ENCODE measurements at regions not wholly inside any gene's neighbourhood (a gene's known extent, or its start where the extent isn't known, plus 50 kb on each side); places are given as distances from the start of the nearest gene placed in this dataset.

GRCh38 chr10:16348891-16349290 lies 87.9 kb upstream of the PTER start:
- no peaks in the 10 kb centered on the region for H3K27me3 ChIP-seq (ENCODE audit: control insufficient read depth, insufficient read depth, low read length)
- H3K79me1 ChIP-seq (ENCODE audit: low read depth in 1 of 2, low read length in 2 of 2): no peaks in the 10 kb centered on the region
- H3K4me2 ChIP-seq (ENCODE audit: low read depth, low read length): no peak overlapping the region
- in situ Hi-C loops (cut with MboI; ENCODE audit: low sequenced_read_pairs): no loop called here
- no peaks in the 10 kb centered on the region for H3K4me1 ChIP-seq (ENCODE audit: control insufficient read depth, insufficient read depth, low read length)
- intact Hi-C loops (cut with micrococcal nuclease): no loop called here
- ATAC-seq (ENCODE audit: low read depth): no peak
- H3K18ac ChIP-seq (ENCODE audit: low read depth, low read length): no peak overlapping the region
- H4K91ac ChIP-seq (ENCODE audit: insufficient read depth, low read depth, low read length): no peak overlapping the region
- no peak overlapping the region for H4K8ac ChIP-seq (ENCODE audit: low read depth in 2 of 2, low read length in 2 of 2)
- no TSS peak for BruUV-seq (replicated peaks)
- TF ChIP-seq NFE2L2 (IDR thresholded peaks at IDR 0.05; ENCODE audit: low read depth, low read length) (no peak), POLR2A (IDR thresholded peaks at IDR 0.05; ENCODE audit: low read depth, low read length) (no peak), RAD21 (IDR thresholded peaks at IDR 0.05; ENCODE audit: low read length) (no peak), CEBPB (IDR thresholded peaks at IDR 0.05; ENCODE audit: low read depth, low read length) (no peak), BHLHE40 (IDR thresholded peaks at IDR 0.05; ENCODE audit: low read depth, low read length) (no peak), USF2 (IDR thresholded peaks at IDR 0.05; ENCODE audit: low read depth, low read length) (no peak), CTCF (conservative IDR thresholded peaks at IDR 0.05; ENCODE audit: low read depth, low read length) (no peak), MXI1 (IDR thresholded peaks at IDR 0.05; ENCODE audit: borderline replicate concordance, low read depth, low read length) (no peak), ELK1 (IDR thresholded peaks at IDR 0.05; ENCODE audit: borderline replicate concordance, low read depth, low read length) (no peak), MAZ (IDR thresholded peaks at IDR 0.05; ENCODE audit: borderline replicate concordance, low read depth, low read length) (no peak)
- H2AFZ ChIP-seq (replicated peaks; ENCODE audit: low read length, poor library complexity): no peak overlapping the region
- dilution Hi-C loops (cut with HindIII; ENCODE audit: low sequenced_read_pairs, unreplicated experiment): no loop called here
- peaks cover 13% of the 10 kb centered on the region for H3K9me3 ChIP-seq (ENCODE audit: control insufficient read depth, insufficient read depth, low read length)
- H2AK9ac ChIP-seq (replicated peaks; ENCODE audit: low read depth, low read length, poor library complexity): no peak overlapping the region
- H2BK20ac ChIP-seq (ENCODE audit: low read depth, low read length): no peak overlapping the region
- H2BK5ac ChIP-seq (ENCODE audit: low read depth, low read length, poor library complexity, severe bottlenecking): no peak overlapping the region
- H4K20me1 ChIP-seq (ENCODE audit: insufficient read depth, low read length): no peaks in the 10 kb centered on the region
- H2AK5ac ChIP-seq (ENCODE audit: low read depth, low read length): no peak overlapping the region
- no peak overlapping the region for H3K27ac ChIP-seq (ENCODE audit: insufficient read depth, low read length)
- no peak overlapping the region for H3K23ac ChIP-seq (ENCODE audit: low read depth, low read length)
- no peak overlapping the region for H3K4ac ChIP-seq (ENCODE audit: low read depth, low read length)
- no peak overlapping the region for H3K9ac ChIP-seq (ENCODE audit: low read depth, low read length)
- ChIA-PET CTCF (no interaction called here), POLR2A (ENCODE audit: unreplicated experiment) (no interaction called here)
- no peak overlapping the region for H2BK120ac ChIP-seq (ENCODE audit: low read depth, low read length)
- H3K9me1 ChIP-seq (ENCODE audit: insufficient read depth, low read length): no peaks in the 10 kb centered on the region
- WGBS, 2 experiments (ENCODE audit: extremely low coverage in 2 of 2, insufficient read length in 1 of 2): 0% methylated on average over 1 of the region's 4 CpGs; no CpG with 5 or more reads in 1 of the 2 experiments
- no peak overlapping the region for H3K14ac ChIP-seq (replicated peaks; ENCODE audit: low read depth, low read length)
- no peak overlapping the region for H4K5ac ChIP-seq (ENCODE audit: low read depth, low read length)
- H3K4me3 ChIP-seq (ENCODE audit: insufficient read depth, low read depth, low read length): no peak overlapping the region
- no peaks in the 10 kb centered on the region for H3K36me3 ChIP-seq (ENCODE audit: control insufficient read depth, insufficient read depth, low read length)
- no peak overlapping the region for H3K56ac ChIP-seq (ENCODE audit: extremely low read depth, insufficient read depth, low read length)
- no peak for DNase-seq
- H2BK15ac ChIP-seq (ENCODE audit: low read depth, low read length): no peak overlapping the region

Data from IMR-90 (cell line).